Naive thymus-derived CD4-positive, alpha-beta T cell (primary cell): ENCODE measurements at regions not wholly inside any gene's neighbourhood (a gene's known extent, or its start where the extent isn't known, plus 50 kb on each side); places are given as distances from the start of the nearest gene placed in this dataset.

Experiments
- ATAC-seq: fragments of 150-1000 bp; cut with Tn5 transposase; 2 replicates; pipeline ENCODE4 v1.10.0; 2021; ENCODE audit warnings: mild to moderate bottlenecking, moderate library complexity
- CTCF ChIA-PET: fragments of 350-600 bp; sonication (Branson Sonifier 250); formaldehyde crosslinking; loops from one replicate; lab custom pipeline; 2021; ENCODE audit warnings: antibody characterized with exemption; lab: Charles Lee
- POLR2A ChIA-PET: fragments of 350-600 bp; sonication (Branson Sonifier 250); formaldehyde crosslinking; loops from one replicate; lab custom pipeline; 2021; ENCODE audit warnings: antibody characterized with exemption, inconsistent platforms; lab: Charles Lee
- DNase-seq, 9 donors: peaks; one replicate each; pipeline versions ENCODE4 v3.0.0 to v3.0.0-alpha.2; 2020 to 2022; ENCODE audit warnings: mixed read lengths in 1 of 9
- H3K27ac ChIP-seq: one replicate; pipeline ENCODE4 v1.7.0; 2013; ENCODE audit warnings: mild to moderate bottlenecking, low read depth, low read length, moderate library complexity
- H3K27me3 ChIP-seq, 2 donors: one replicate each; pipeline ENCODE4 v1.7.0; 2013; ENCODE audit warnings: low read length in 2 of 2, mild to moderate bottlenecking in 2 of 2, moderate library complexity in 2 of 2; ENCODE audit not compliant: control insufficient read depth in 2 of 2, insufficient read depth in 2 of 2
- H3K36me3 ChIP-seq, 3 experiments: 1 replicate in 2 of 3; 2 replicates in 1 of 3; pipeline ENCODE4 v1.7.0; 2013; ENCODE audit warnings: low read length in 3 of 3, mild to moderate bottlenecking in 3 of 3, moderate library complexity in 1 of 3; ENCODE audit not compliant: insufficient read depth in 3 of 3, control insufficient read depth in 2 of 3
- H3K4me1 ChIP-seq, 2 donors: one replicate each; pipeline ENCODE4 v1.7.0; 2013; ENCODE audit warnings: low read length in 2 of 2, mild to moderate bottlenecking in 2 of 2, moderate library complexity in 1 of 2; ENCODE audit not compliant: control insufficient read depth in 2 of 2, insufficient read depth in 2 of 2
- H3K4me3 ChIP-seq: 2 replicates; pipeline ENCODE4 v1.7.0; 2013; ENCODE audit warnings: mild to moderate bottlenecking, low read length
- H3K9me3 ChIP-seq, 3 experiments: 1 replicate in 2 of 3; 2 replicates in 1 of 3; pipeline ENCODE4 v1.7.0; 2013; ENCODE audit warnings: low read length in 3 of 3; ENCODE audit not compliant: control insufficient read depth in 2 of 3
- H3K27ac Mint-ChIP-seq, 9 donors: one replicate each; pipeline ENCODE4 v1.8.0; 2020 to 2022; ENCODE audit warnings: mixed read lengths in 9 of 9, mild to moderate bottlenecking in 8 of 9, moderate library complexity in 5 of 9, inconsistent platforms in 2 of 9
- H3K27me3 Mint-ChIP-seq, 5 donors: one replicate each; pipeline ENCODE4 v1.8.0; 2021 to 2022; ENCODE audit warnings: mixed read lengths in 5 of 5, mild to moderate bottlenecking in 1 of 5
- H3K36me3 Mint-ChIP-seq, 5 donors: one replicate each; pipeline ENCODE4 v1.8.0; 2020 to 2022; ENCODE audit warnings: mixed read lengths in 5 of 5, mild to moderate bottlenecking in 3 of 5, inconsistent platforms in 1 of 5
- H3K4me1 Mint-ChIP-seq, 7 donors: one replicate each; pipeline ENCODE4 v1.8.0; 2020 to 2022; ENCODE audit warnings: mixed read lengths in 7 of 7, mild to moderate bottlenecking in 3 of 7, inconsistent platforms in 1 of 7
- H3K4me3 Mint-ChIP-seq, 10 donors: one replicate each; pipeline ENCODE4 v1.8.0; 2020 to 2022; ENCODE audit warnings: mild to moderate bottlenecking in 10 of 10, mixed read lengths in 10 of 10, moderate library complexity in 6 of 10, inconsistent platforms in 2 of 10
- H3K9me3 Mint-ChIP-seq, 11 donors: one replicate each; pipeline ENCODE4 v1.8.0; 2020 to 2022; ENCODE audit warnings: mixed read lengths in 11 of 11, mild to moderate bottlenecking in 4 of 11, inconsistent platforms in 1 of 11, moderate library complexity in 1 of 11
- intact Hi-C, 2 donors: fragments of 100-400 bp; cut with micrococcal nuclease; formaldehyde crosslinking; loops; one replicate each; pipeline ENCODE4 v1.15.1; 2023

- no peaks in the 10 kb centered on the region for H3K27me3 Mint-ChIP-seq
- H3K27ac Mint-ChIP-seq: no peak overlapping the region
- ATAC-seq: no peak
- CTCF ChIA-PET: no interaction called here
- no peak overlapping the region for H3K27ac ChIP-seq
- H3K36me3 Mint-ChIP-seq: no peaks in the 10 kb centered on the region
- no peaks in the 10 kb centered on the region for H3K9me3 ChIP-seq
- H3K4me1 ChIP-seq: no peaks in the 10 kb centered on the region
- no peaks in the 10 kb centered on the region for H3K27me3 ChIP-seq
- no peak overlapping the region for H3K4me3 Mint-ChIP-seq
- POLR2A ChIA-PET: no interaction called here
- no peaks in the 10 kb centered on the region for H3K36me3 ChIP-seq
- peaks cover 0 to 1% (median 0%) of the 10 kb centered on the region in 7 donors for H3K4me1 Mint-ChIP-seq
- peaks cover 0 to 7% (median 2%) of the 10 kb centered on the region in 11 donors for H3K9me3 Mint-ChIP-seq
- no peak for DNase-seq
- intact Hi-C loops: no loop called here
- H3K4me3 ChIP-seq: no peak overlapping the region
Observed at GRCh38 chr13:84870190-84870589, 929.0 kb downstream of the SLITRK6 start.

GRCh38 chr13:84867246-84867645, 932.0 kb downstream of the SLITRK6 start:
- Histone ChIP-seq H3K27me3 (no peaks in the 10 kb centered on the region), H3K36me3 (no peaks in the 10 kb centered on the region), H3K4me3 (no peak overlapping the region), H3K9me3 (no peaks in the 10 kb centered on the region), H3K4me1 (no peaks in the 10 kb centered on the region), H3K27ac (no peak overlapping the region)
- CTCF ChIA-PET: no interaction called here
- H3K27ac Mint-ChIP-seq: no peak overlapping the region
- H3K9me3 Mint-ChIP-seq: peaks cover 0 to 4% (median 0%) of the 10 kb centered on the region in 11 donors
- H3K27me3 Mint-ChIP-seq: no peaks in the 10 kb centered on the region
- H3K4me1 Mint-ChIP-seq: peaks cover 0 to 1% (median 0%) of the 10 kb centered on the region in 7 donors
- ATAC-seq: no peak
- H3K36me3 Mint-ChIP-seq: no peaks in the 10 kb centered on the region
- H3K4me3 Mint-ChIP-seq: no peak overlapping the region
- intact Hi-C loops: no loop called here
- POLR2A ChIA-PET: no interaction called here
- no peak for DNase-seq

- Histone ChIP-seq H3K27ac (no peak overlapping the region), H3K36me3 (no peaks in the 10 kb centered on the region), H3K4me1 (no peaks in the 10 kb centered on the region), H3K9me3 (no peaks in the 10 kb centered on the region), H3K4me3 (no peak overlapping the region), H3K27me3 (no peaks in the 10 kb centered on the region)
- H3K4me3 Mint-ChIP-seq: no peak overlapping the region
- DNase-seq (no peak), ATAC-seq (no peak)
- intact Hi-C loops: no loop called here
- no peaks in the 10 kb centered on the region for H3K36me3 Mint-ChIP-seq
- H3K27me3 Mint-ChIP-seq: no peaks in the 10 kb centered on the region
- POLR2A ChIA-PET: no interaction called here
- H3K4me1 Mint-ChIP-seq: peaks cover 0 to 1% (median 0%) of the 10 kb centered on the region in 7 donors
- H3K9me3 Mint-ChIP-seq: peaks cover 0 to 5% (median 0%) of the 10 kb centered on the region in 11 donors
- CTCF ChIA-PET: no interaction called here
- no peak overlapping the region for H3K27ac Mint-ChIP-seq
Observed at GRCh38 chr13:84865783-84866221, 933.4 kb downstream of the SLITRK6 start.

- H3K4me3 ChIP-seq: no peak overlapping the region
- no peak for ATAC-seq
- H3K4me3 Mint-ChIP-seq: no peak overlapping the region
- POLR2A ChIA-PET: no interaction called here
- H3K9me3 Mint-ChIP-seq: peaks cover 0 to 5% (median 0%) of the 10 kb centered on the region in 11 donors
- H3K9me3 ChIP-seq: no peaks in the 10 kb centered on the region
- H3K4me1 ChIP-seq: no peaks in the 10 kb centered on the region
- H3K36me3 Mint-ChIP-seq: no peaks in the 10 kb centered on the region
- H3K36me3 ChIP-seq: no peaks in the 10 kb centered on the region
- no peak overlapping the region for H3K27ac ChIP-seq
- no peaks in the 10 kb centered on the region for H3K4me1 Mint-ChIP-seq
- DNase-seq: no peak
- H3K27me3 Mint-ChIP-seq: no peaks in the 10 kb centered on the region
- CTCF ChIA-PET: no interaction called here
- H3K27me3 ChIP-seq: no peaks in the 10 kb centered on the region
- intact Hi-C loops: no loop called here
- no peak overlapping the region for H3K27ac Mint-ChIP-seq
Observed at GRCh38 chr13:84864341-84864740, 934.9 kb downstream of the SLITRK6 start.

GRCh38 chr13:84847107-84847506, 952.1 kb downstream of the SLITRK6 start:
- H3K27ac Mint-ChIP-seq: no peak overlapping the region
- peaks cover 0 to 15% (median 0%) of the 10 kb centered on the region in 11 donors for H3K9me3 Mint-ChIP-seq
- POLR2A ChIA-PET: no interaction called here
- no peaks in the 10 kb centered on the region for H3K4me1 ChIP-seq
- H3K27me3 Mint-ChIP-seq: no peaks in the 10 kb centered on the region
- H3K4me1 Mint-ChIP-seq: no peaks in the 10 kb centered on the region
- H3K27ac ChIP-seq: no peak overlapping the region
- CTCF ChIA-PET: no interaction called here
- H3K4me3 Mint-ChIP-seq: no peak overlapping the region
- ATAC-seq (no peak), DNase-seq (no peak)
- no peaks in the 10 kb centered on the region for H3K9me3 ChIP-seq
- H3K27me3 ChIP-seq: no peaks in the 10 kb centered on the region
- no peak overlapping the region for H3K4me3 ChIP-seq
- H3K36me3 ChIP-seq: no peaks in the 10 kb centered on the region
- H3K36me3 Mint-ChIP-seq: no peaks in the 10 kb centered on the region
- intact Hi-C loops: no loop called here

GRCh38 chr13:84845907-84846619, 953.2 kb downstream of the SLITRK6 start:
- H3K27me3 Mint-ChIP-seq: no peaks in the 10 kb centered on the region
- ATAC-seq: no peak
- DNase-seq: no peak
- H3K9me3 Mint-ChIP-seq: peaks cover 0 to 15% (median 0%) of the 10 kb centered on the region in 11 donors
- H3K27ac Mint-ChIP-seq: no peak overlapping the region
- H3K27me3 ChIP-seq: no peaks in the 10 kb centered on the region
- H3K4me1 Mint-ChIP-seq: no peaks in the 10 kb centered on the region
- CTCF ChIA-PET: no interaction called here
- H3K36me3 ChIP-seq: no peaks in the 10 kb centered on the region
- H3K4me3 Mint-ChIP-seq: no peak overlapping the region
- no peaks in the 10 kb centered on the region for H3K36me3 Mint-ChIP-seq
- POLR2A ChIA-PET: no interaction called here
- no peaks in the 10 kb centered on the region for H3K9me3 ChIP-seq
- no peak overlapping the region for H3K4me3 ChIP-seq
- no peaks in the 10 kb centered on the region for H3K4me1 ChIP-seq
- intact Hi-C loops: no loop called here
- H3K27ac ChIP-seq: no peak overlapping the region

GRCh38 chr13:84844473-84844872, 954.7 kb downstream of the SLITRK6 start:
- H3K9me3 ChIP-seq: no peaks in the 10 kb centered on the region
- ChIA-PET POLR2A (no interaction called here), CTCF (no interaction called here)
- H3K27ac ChIP-seq: no peak overlapping the region
- H3K36me3 Mint-ChIP-seq: no peaks in the 10 kb centered on the region
- H3K27me3 ChIP-seq: no peaks in the 10 kb centered on the region
- peaks cover 0 to 15% (median 0%) of the 10 kb centered on the region in 11 donors for H3K9me3 Mint-ChIP-seq
- no peak for ATAC-seq
- DNase-seq: no peak
- H3K4me1 ChIP-seq: no peaks in the 10 kb centered on the region
- H3K36me3 ChIP-seq: no peaks in the 10 kb centered on the region
- H3K4me3 Mint-ChIP-seq: no peak overlapping the region
- no peak overlapping the region for H3K4me3 ChIP-seq
- H3K27ac Mint-ChIP-seq: no peak overlapping the region
- H3K27me3 Mint-ChIP-seq: no peaks in the 10 kb centered on the region
- intact Hi-C loops: no loop called here
- H3K4me1 Mint-ChIP-seq: no peaks in the 10 kb centered on the region
